GM23338 (cell line): ENCODE measurements at regions not wholly inside any gene's neighbourhood (a gene's known extent, or its start where the extent isn't known, plus 50 kb on each side); places are given as distances from the start of the nearest gene placed in this dataset.

Experiments
- ATAC-seq: fragments of 200-7000 bp; cut with Tn5 transposase; 3 replicates; pipeline ENCODE4 v1.9.1; 2020
- DNase-seq: peaks from one replicate; pipeline ENCODE4 v3.0.0-alpha.2; 2015; ENCODE audit warnings: low spot score
- H2AFZ ChIP-seq: fragments of 200-600 bp; sonication (generic); 2 replicates; pipeline ENCODE4 v1.8.0; 2016; ENCODE audit warnings: antibody characterized with exemption, mild to moderate bottlenecking, moderate library complexity
- H3F3A ChIP-seq: fragments of 200-600 bp; sonication (generic); replicated peaks from 2 replicates; pipeline ENCODE4 v1.8.0; 2017; ENCODE audit warnings: antibody characterized with exemption, mixed run types, low read depth
- H3K27ac ChIP-seq: fragments of 200-600 bp; sonication (generic); 2 replicates; pipeline ENCODE4 v1.6.1; 2016; ENCODE audit warnings: low read depth
- H3K27me3 ChIP-seq: fragments of 200-600 bp; sonication (generic); 2 replicates; pipeline ENCODE4 v1.8.0; 2016; ENCODE audit warnings: mild to moderate bottlenecking, mixed run types, moderate library complexity; ENCODE audit not compliant: insufficient read depth
- H3K36me3 ChIP-seq: fragments of 200-600 bp; sonication (generic); 2 replicates; pipeline ENCODE4 v1.8.0; 2016; ENCODE audit warnings: mild to moderate bottlenecking; ENCODE audit not compliant: insufficient read depth
- H3K4me1 ChIP-seq: fragments of 200-600 bp; sonication (generic); 2 replicates; pipeline ENCODE4 v1.8.0; 2016; ENCODE audit warnings: mild to moderate bottlenecking, moderate library complexity; ENCODE audit not compliant: insufficient read depth
- H3K4me2 ChIP-seq: fragments of 200-600 bp; sonication (generic); 2 replicates; pipeline ENCODE4 v1.7.1; 2017; ENCODE audit warnings: mixed run types
- H3K4me3 ChIP-seq: fragments of 200-600 bp; sonication (generic); 2 replicates; pipeline ENCODE4 v1.6.1; 2016; ENCODE audit warnings: mixed run types
- H3K79me2 ChIP-seq: fragments of 200-600 bp; sonication (generic); replicated peaks from 2 replicates; pipeline ENCODE4 v1.8.0; 2017; ENCODE audit warnings: mild to moderate bottlenecking; ENCODE audit not compliant: insufficient read depth
- H3K9me2 ChIP-seq: fragments of 200-600 bp; sonication (generic); 2 replicates; pipeline ENCODE4 v1.8.0; 2017; ENCODE audit not compliant: insufficient read depth
- H4K20me1 ChIP-seq: fragments of 200-600 bp; sonication (generic); replicated peaks from 2 replicates; pipeline ENCODE4 v1.8.0; 2017; ENCODE audit warnings: mild to moderate bottlenecking; ENCODE audit not compliant: insufficient read depth
- H3K27ac Mint-ChIP-seq: 2 replicates; pipeline ENCODE4 v1.8.0; 2020; ENCODE audit warnings: inconsistent platforms, mild to moderate bottlenecking, moderate library complexity, mixed read lengths
- H3K27me3 Mint-ChIP-seq: 3 replicates; pipeline ENCODE4 v1.8.0; 2022; ENCODE audit warnings: low read depth, mild to moderate bottlenecking, moderate library complexity, mixed read lengths, inconsistent platforms; ENCODE audit not compliant: insufficient read depth, poor library complexity
- H3K36me3 Mint-ChIP-seq: 3 replicates; pipeline ENCODE4 v1.8.0; 2021; ENCODE audit warnings: low read depth, mild to moderate bottlenecking, inconsistent platforms, moderate library complexity, mixed read lengths
- H3K4me1 Mint-ChIP-seq: 3 replicates; pipeline ENCODE4 v1.8.0; 2020; ENCODE audit warnings: mild to moderate bottlenecking, inconsistent platforms, mixed read lengths
- H3K4me3 Mint-ChIP-seq: 3 replicates; pipeline ENCODE4 v1.8.0; 2021; ENCODE audit warnings: moderate library complexity, mild to moderate bottlenecking, inconsistent platforms, mixed read lengths
- H3K9me3 Mint-ChIP-seq: 3 replicates; pipeline ENCODE4 v1.8.0; 2020; ENCODE audit warnings: moderate library complexity, mild to moderate bottlenecking, inconsistent platforms, mixed read lengths
- CTCF ChIP-seq, 2 experiments: fragments of 200-600 bp in 1 of 2; sonication (generic) in 1 of 2; conservative IDR thresholded peaks; 2 replicates each; pipeline versions ENCODE4 v1.5.1 to v1.6.1; 2016 to 2017; ENCODE audit warnings: antibody characterized with exemption in 2 of 2, low read depth in 2 of 2, mild to moderate bottlenecking in 2 of 2, moderate library complexity in 1 of 2
- ETS1 ChIP-seq: IDR thresholded peaks from 2 replicates; pipeline ENCODE4 v1.6.1; 2016; ENCODE audit warnings: antibody characterized with exemption
- EZH2 ChIP-seq: fragments of 200-600 bp; sonication (generic); IDR thresholded peaks from one replicate; pipeline ENCODE4 v1.8.0; 2017; ENCODE audit warnings: antibody characterized with exemption, mild to moderate bottlenecking, low read depth; ENCODE audit not compliant: unreplicated experiment
- JUNB ChIP-seq: IDR thresholded peaks from one replicate; pipeline ENCODE4 v1.6.1; 2016; ENCODE audit warnings: antibody characterized with exemption; ENCODE audit not compliant: unreplicated experiment
- NANOG ChIP-seq: IDR thresholded peaks from 2 replicates; pipeline ENCODE4 v1.6.1; 2016; ENCODE audit warnings: antibody characterized with exemption, borderline replicate concordance
- POLR2AphosphoS5 ChIP-seq: IDR thresholded peaks from 2 replicates; pipeline ENCODE4 v1.6.1; 2016; ENCODE audit warnings: antibody characterized with exemption, low read depth
- STAT1 ChIP-seq: IDR thresholded peaks from one replicate; pipeline ENCODE4 v1.6.1; 2016; ENCODE audit warnings: antibody characterized with exemption; ENCODE audit not compliant: unreplicated experiment
- ZNF114 ChIP-seq: fragments of 250-450 bp; sonication (Bioruptor Pico); IDR thresholded peaks from 2 replicates; pipeline ENCODE4 v1.5.0; 2020; ENCODE audit warnings: mild to moderate bottlenecking, moderate library complexity
- ZNF331 ChIP-seq: fragments of 250-450 bp; sonication (Bioruptor Pico); IDR thresholded peaks from 2 replicates; pipeline ENCODE4 v1.5.0; 2020; ENCODE audit warnings: low read depth, mild to moderate bottlenecking, moderate library complexity

GRCh38 chr2:21599417-21599816 lies 475.6 kb downstream of the TDRD15 start (continued):
- no peak for TF ChIP-seq CTCF (conservative IDR thresholded peaks at IDR 0.05; ENCODE audit: low read depth in 2 of 2)

GRCh38 chr2:21602789-21603188 lies 479.0 kb downstream of the TDRD15 start:
- H3K9me3 Mint-ChIP-seq = no peaks in the 10 kb centered on the region; the same call in 2 of the 3 replicates

GRCh38 chr2:21607572-21607971 lies 483.8 kb downstream of the TDRD15 start:
- Mint-ChIP-seq H3K4me1 (no peaks in the 10 kb centered on the region), H3K9me3 (peaks cover 5% of the 10 kb centered on the region; the same call in 2 of the 3 replicates), H3K27ac (no peak overlapping the region), H3K36me3 (peaks cover 4% of the 10 kb centered on the region; the same call in 1 of the 3 replicates), H3K27me3 (no peaks in the 10 kb centered on the region), H3K4me3 (no peak overlapping the region)
- no peak for DNase-seq
- Histone ChIP-seq H3K36me3 (peaks cover 3% of the 10 kb centered on the region; the same call in 1 of the 2 replicates), H4K20me1 (no peaks in the 10 kb centered on the region), H3K4me3 (no peak overlapping the region), H3K4me2 (no peak overlapping the region), H3K4me1 (no peaks in the 10 kb centered on the region), H3K9me2 (no peaks in the 10 kb centered on the region; the same call in 1 of the 2 replicates), H3K79me2 (no peaks in the 10 kb centered on the region), H2AFZ (no peak overlapping the region), H3F3A (no peaks in the 10 kb centered on the region), H3K27me3 (no peaks in the 10 kb centered on the region), H3K27ac (no peak overlapping the region)
- no peak for ATAC-seq
- TF ChIP-seq EZH2 = no peak
- no peak for TF ChIP-seq POLR2AphosphoS5
- TF ChIP-seq NANOG = no peak
- no peak for TF ChIP-seq ZNF331 (CRISPR knock-in tag)
- no peak for TF ChIP-seq STAT1
- TF ChIP-seq JUNB = no peak

More at GRCh38 chr2:21602789-21603188, 479.0 kb downstream of the TDRD15 start:
- no peaks in the 10 kb centered on the region for H3K27me3 ChIP-seq
- H3K36me3 ChIP-seq = peaks cover 3% of the 10 kb centered on the region; the same call in 1 of the 2 replicates
- Mint-ChIP-seq H3K4me3 (no peak overlapping the region), H3K27me3 (no peaks in the 10 kb centered on the region), H3K36me3 (no peaks in the 10 kb centered on the region), H3K4me1 (no peaks in the 10 kb centered on the region), H3K27ac (no peak overlapping the region)
- no peak for ATAC-seq
- TF ChIP-seq ETS1 (no peak), ZNF114 (CRISPR knock-in tag) (no peak)
- H3F3A ChIP-seq = no peaks in the 10 kb centered on the region
- H3K4me2 ChIP-seq = no peak overlapping the region
- H2AFZ ChIP-seq = no peak overlapping the region
- no peaks in the 10 kb centered on the region for H4K20me1 ChIP-seq
- no peak for DNase-seq
- no peaks in the 10 kb centered on the region; the same call in 1 of the 2 replicates for H3K9me2 ChIP-seq
- H3K4me3 ChIP-seq = no peak overlapping the region
- no peak overlapping the region for H3K27ac ChIP-seq
- no peaks in the 10 kb centered on the region for H3K4me1 ChIP-seq
- H3K79me2 ChIP-seq = no peaks in the 10 kb centered on the region
